ENCODE measurements at regions not wholly inside any gene's neighbourhood (a gene's known extent, or its start where the extent isn't known, plus 50 kb on each side); places are given as distances from the start of the nearest gene placed in this dataset.

- no peak for TF ChIP-seq CTCF (IDR thresholded peaks at IDR 0.05; ENCODE audit: poor library complexity, severe bottlenecking)
- TF ChIP-seq TAF1 (IDR thresholded peaks at IDR 0.05; ENCODE audit: low read depth) = no peak
- no peak for TF ChIP-seq EZH2 (IDR thresholded peaks at IDR 0.05; ENCODE audit: borderline replicate concordance, insufficient read depth, low read length, poor library complexity, severe bottlenecking)
- no peak for TF ChIP-seq SMC3 (conservative IDR thresholded peaks at IDR 0.05; ENCODE audit: poor library complexity)
Measured at GRCh38 chr12:118589162-118589561, 212.8 kb downstream of the SUDS3 start.
